Ovary (tissue), 7 donors: ENCODE measurements at regions not wholly inside any gene's neighbourhood (a gene's known extent, or its start where the extent isn't known, plus 50 kb on each side); places are given as distances from the start of the nearest gene placed in this dataset.
"Not testable (repeated sequence)": the region's sequence is repeated elsewhere in the genome, so short reads cannot be mapped to it uniquely, and the experiment has no call there.

Source experiments
- DNase-seq, 5 donors: peaks; one replicate each; pipeline ENCODE4 v3.0.0-alpha.2; 2019 to 2020
- H3K27ac ChIP-seq, 2 donors: fragments of 200-600 bp; one replicate each; pipeline versions ENCODE4 v1.5.1 to v1.8.0; 2019 to 2022
- H3K27me3 ChIP-seq: fragments of 200-600 bp; one replicate; pipeline ENCODE4 v1.8.0; 2022
- H3K36me3 ChIP-seq: fragments of 200-600 bp; sonication (generic); one replicate; pipeline ENCODE4 v1.5.1; 2019
- H3K4me1 ChIP-seq: one replicate; pipeline ENCODE4 v1.8.1; 2013; ENCODE audit warnings: mild to moderate bottlenecking, moderate library complexity; ENCODE audit not compliant: insufficient read depth
- H3K4me3 ChIP-seq: fragments of 200-600 bp; sonication (generic); one replicate; pipeline ENCODE4 v1.5.1; 2017
- H3K9me3 ChIP-seq, 2 donors: fragments of 200-600 bp in 1 of 2; sonication (generic) in 1 of 2; one replicate each; pipeline versions ENCODE4 v1.5.1 to v1.8.1; 2013 to 2019; ENCODE audit warnings: mild to moderate bottlenecking in 1 of 2, moderate library complexity in 1 of 2
- WGBS, 3 donors: extraction: QIAGEN DNeasy Blood & Tissue Kit in 1 of 3; methylation state at CpG; one replicate each; pipeline versions ENCODE4 v1.1.5 to v1.1.7; 2013 to 2017; 5-methylcytosine and 5-hydroxymethylcytosine counted together
- intact Hi-C, 4 donors: fragments of 100-400 bp; cut with DNase I; formaldehyde crosslinking; loops; one replicate each; pipeline versions ENCODE4 v1.11.0 to v1.15.1; 2022 to 2023
- donor health status: DM: no; HTN: no; CAD: no; lungs with moderate emphysema.
- donor health status: DM: no; HTN: no; CAD: no.
- donor health status: Bipolar disorder and iron deficiency.
- donor health status: DM: no; HTN: no; CAD: no.
- donor health status: DM: yes; HTN: yes; CAD: no.

- H3K4me1 ChIP-seq, H3K4me3 ChIP-seq, H3K27ac ChIP-seq, H3K36me3 ChIP-seq, H3K27me3 ChIP-seq, H3K9me3 ChIP-seq, intact Hi-C loops: not testable (repeated sequence)
- WGBS, 3 donors: 89 to 94% methylated on average over 6 of the region's 14 CpGs; no CpG with 5 or more reads in 1 of the 3 donors
- peak in 1 of 5 donors; percentile 3 for DNase-seq
Observed at GRCh38 chr2:89537862-89538261, 846.4 kb downstream of the RPIA start.

GRCh38 chr2:89544110-89544509 lies 852.6 kb downstream of the RPIA start:
- intact Hi-C loops, H3K36me3 ChIP-seq, DNase-seq, H3K27ac ChIP-seq, H3K27me3 ChIP-seq, H3K4me3 ChIP-seq, H3K4me1 ChIP-seq, H3K9me3 ChIP-seq: not testable (repeated sequence)
- 70 to 85% (median 72%) methylated on average over 5 of the region's 8 CpGs for WGBS, 3 donors

DNA sequence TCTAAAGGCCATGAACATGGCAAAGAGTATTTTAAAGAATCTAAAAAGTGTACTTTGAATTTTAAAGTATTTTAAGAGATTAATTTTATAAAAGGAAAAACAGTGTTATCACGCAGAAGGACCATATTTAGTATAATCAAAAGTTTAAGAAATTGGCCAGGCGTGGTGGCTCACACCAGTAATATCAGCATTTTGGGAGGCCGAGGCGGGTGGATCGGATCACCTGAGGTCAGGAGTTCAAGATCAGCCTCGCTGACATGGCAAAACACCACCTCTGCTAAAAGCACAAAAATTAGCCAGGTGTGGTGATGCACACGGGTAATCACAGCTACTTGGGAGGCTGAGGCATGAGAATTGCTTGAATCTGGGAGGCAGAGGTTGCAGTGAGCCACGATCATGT lies 887.7 kb downstream of the RPIA start:
- H3K4me1 ChIP-seq, H3K36me3 ChIP-seq, intact Hi-C loops, H3K9me3 ChIP-seq, H3K27me3 ChIP-seq, DNase-seq, H3K4me3 ChIP-seq, H3K27ac ChIP-seq: not testable (repeated sequence)
- WGBS, 3 donors: 80 to 96% methylated on average over 5 to 6 of the region's 8 CpGs; no CpG with 5 or more reads in 1 of the 3 donors

DNA sequence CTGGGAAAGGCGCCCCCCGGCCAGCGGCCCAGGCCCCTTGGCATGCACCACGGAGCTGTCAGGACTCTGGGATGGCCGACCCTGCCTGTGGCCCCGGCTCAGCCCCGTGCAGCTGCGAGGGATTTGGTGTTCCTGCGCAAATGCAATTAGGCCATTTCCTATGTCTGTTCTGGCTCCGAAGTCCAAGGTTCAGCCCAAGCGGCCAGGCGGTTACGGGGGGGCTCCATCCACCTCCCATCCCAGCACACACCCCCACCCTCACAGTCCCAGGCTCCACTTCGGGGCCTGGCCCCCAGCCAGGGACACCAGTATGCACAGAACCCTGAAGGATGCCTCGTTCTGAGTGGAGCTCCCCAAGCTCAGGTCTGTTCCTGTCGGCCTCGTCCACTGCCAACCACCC lies 891.3 kb downstream of the RPIA start:
- H3K36me3 ChIP-seq, DNase-seq, intact Hi-C loops, H3K4me1 ChIP-seq, H3K4me3 ChIP-seq, H3K27ac ChIP-seq, H3K9me3 ChIP-seq, H3K27me3 ChIP-seq: not testable (repeated sequence)
- 74% methylated on average over 5 of the region's 17 CpGs; no CpG with 5 or more reads in 2 of the 3 donors for WGBS, 3 donors

- H3K36me3 ChIP-seq, H3K4me1 ChIP-seq, H3K27me3 ChIP-seq, DNase-seq, H3K4me3 ChIP-seq, intact Hi-C loops, H3K27ac ChIP-seq, H3K9me3 ChIP-seq: not testable (repeated sequence)
- WGBS, 3 donors: 82 to 90% methylated on average over 4 to 10 of the region's 14 CpGs; no CpG with 5 or more reads in 1 of the 3 donors
Observed at GRCh38 chr2:89584046-89584445, 892.6 kb downstream of the RPIA start.

DNA sequence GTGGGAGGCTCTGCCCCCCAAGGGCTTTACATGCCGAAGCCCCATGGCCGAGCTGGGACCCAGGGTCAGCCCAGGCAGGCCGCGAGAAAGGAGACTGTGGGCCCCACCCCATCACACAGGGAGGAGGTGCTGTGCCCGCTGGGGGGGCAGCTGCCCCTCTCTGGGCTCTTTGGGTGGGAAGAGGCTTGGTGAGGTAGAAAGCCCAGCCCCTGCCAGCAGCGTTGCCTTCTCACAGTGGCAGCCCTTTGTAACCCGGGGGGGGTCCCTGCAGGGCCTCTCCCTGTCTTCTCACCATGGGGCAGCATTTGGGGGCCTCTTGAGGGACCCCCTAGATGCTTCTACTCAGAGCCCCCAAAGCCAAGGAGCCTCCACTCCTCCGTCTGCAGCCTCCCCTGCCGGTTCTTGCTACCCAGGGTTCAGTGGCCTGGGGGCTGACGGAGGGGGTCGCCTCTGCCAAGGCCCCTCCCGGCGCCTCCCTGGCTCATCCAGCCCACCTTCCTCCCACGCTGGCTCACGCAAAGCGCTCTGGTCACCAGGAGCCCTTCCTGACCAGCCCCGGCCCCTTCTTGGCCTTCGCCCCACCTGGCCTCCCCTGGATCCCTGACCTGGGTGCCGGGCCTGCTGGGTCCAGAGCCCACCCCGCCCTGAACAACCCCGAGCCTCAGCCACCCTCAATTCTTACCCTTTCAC lies 893.5 kb downstream of the RPIA start:
- peak in 1 of 5 donors; percentile 26 for DNase-seq
- WGBS, 3 donors: 5 to 71% (median 14%) methylated on average over 2 to 10 of the region's 21 CpGs
- H3K36me3 ChIP-seq, intact Hi-C loops, H3K4me1 ChIP-seq, H3K9me3 ChIP-seq, H3K27ac ChIP-seq, H3K27me3 ChIP-seq, H3K4me3 ChIP-seq: not testable (repeated sequence)

DNA sequence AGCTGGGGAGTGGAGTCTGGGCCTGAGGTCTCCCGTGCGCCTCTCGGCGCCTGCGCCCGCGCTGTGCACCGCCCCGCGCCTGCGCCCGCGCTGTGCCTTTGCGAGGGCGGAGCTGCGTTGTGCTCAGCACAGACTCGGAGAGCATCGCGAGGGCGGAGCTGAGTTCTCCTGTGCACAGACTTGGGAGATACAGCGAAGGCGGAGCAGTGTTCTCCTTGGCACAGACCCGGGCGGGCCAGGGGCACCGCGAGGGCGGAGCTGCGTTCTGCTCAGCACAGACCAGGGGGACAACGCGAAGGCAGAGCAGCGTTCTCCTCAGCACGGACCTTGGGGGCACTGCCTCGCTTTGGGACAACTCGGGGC lies 894.1 kb downstream of the RPIA start:
- H3K27me3 ChIP-seq, H3K27ac ChIP-seq, H3K9me3 ChIP-seq, intact Hi-C loops, H3K4me3 ChIP-seq, H3K36me3 ChIP-seq, H3K4me1 ChIP-seq: not testable (repeated sequence)
- DNase-seq: peak in 4 of 5 donors; percentile 43 to 70 (median 56)
- WGBS, 3 donors: 1 to 39% (median 5%) methylated on average over 11 to 26 of the region's 34 CpGs

- H3K36me3 ChIP-seq, intact Hi-C loops, H3K27ac ChIP-seq, H3K27me3 ChIP-seq, H3K4me3 ChIP-seq, H3K9me3 ChIP-seq, H3K4me1 ChIP-seq, DNase-seq: not testable (repeated sequence)
- 5 to 50% (median 44%) methylated on average over 3 of the region's 4 CpGs for WGBS, 3 donors
Observed at GRCh38 chr2:89599843-89600242, 908.4 kb downstream of the RPIA start.

DNA sequence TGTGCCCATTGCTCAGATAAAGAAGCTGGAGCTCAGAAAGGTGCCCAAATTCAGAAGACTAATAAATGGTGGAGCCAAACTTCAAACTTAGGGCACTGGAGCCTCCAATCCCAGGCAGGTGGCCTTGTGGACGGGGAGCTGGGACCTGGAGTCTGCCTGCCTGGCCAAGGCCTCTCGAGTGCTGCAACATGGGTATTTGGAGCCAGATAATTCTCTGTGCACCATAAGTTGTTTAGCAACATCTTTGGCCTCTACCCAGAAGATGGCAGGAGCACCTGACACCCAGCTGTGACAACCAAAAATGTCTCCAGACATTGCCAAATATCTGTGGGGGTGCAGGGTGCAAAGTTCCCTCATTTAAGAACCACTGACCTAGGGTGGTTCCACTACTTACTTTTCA lies 915.0 kb downstream of the RPIA start:
- H3K27me3 ChIP-seq, H3K4me1 ChIP-seq, intact Hi-C loops, DNase-seq, H3K27ac ChIP-seq, H3K36me3 ChIP-seq, H3K9me3 ChIP-seq, H3K4me3 ChIP-seq: not testable (repeated sequence)
- WGBS, 3 donors: 49 to 78% (median 57%) methylated on average over 2 of the region's 2 CpGs

- intact Hi-C loops, H3K4me3 ChIP-seq, H3K27ac ChIP-seq, H3K36me3 ChIP-seq, H3K4me1 ChIP-seq, DNase-seq, H3K9me3 ChIP-seq, H3K27me3 ChIP-seq: not testable (repeated sequence)
- WGBS, 3 donors: 89 to 92% (median 92%) methylated on average over 33 of the region's 33 CpGs
Observed at GRCh38 chr2:89610207-89610926, 918.9 kb downstream of the RPIA start.

DNA sequence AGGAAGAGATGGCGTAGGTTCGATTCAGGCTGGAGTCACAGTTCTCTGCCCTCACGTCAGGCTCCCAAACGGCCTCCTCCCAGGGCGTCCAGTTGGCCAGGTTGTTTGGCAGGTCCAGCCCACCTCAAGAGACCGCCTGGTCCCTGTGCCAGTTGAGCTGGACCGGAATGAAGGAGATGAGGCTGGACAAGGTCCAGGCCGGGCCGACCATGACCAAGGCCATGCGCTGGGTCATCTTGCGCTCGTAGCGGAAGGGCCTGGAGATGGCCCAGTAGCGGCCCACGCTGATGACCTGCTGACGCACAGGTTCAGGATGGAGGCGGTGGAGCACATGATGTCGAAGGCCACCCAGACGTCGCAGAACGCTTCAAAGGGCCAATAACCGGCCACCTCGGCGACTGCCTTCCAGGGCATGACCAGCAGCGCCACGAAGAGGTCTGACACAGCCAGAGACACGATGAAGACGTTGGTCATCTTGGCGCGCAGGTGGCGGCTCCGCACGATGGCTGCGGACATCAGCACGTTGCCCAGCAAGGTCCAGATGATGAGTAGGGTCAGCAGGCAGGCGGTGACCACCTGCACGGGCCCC lies 919.5 kb downstream of the RPIA start:
- H3K4me3 ChIP-seq, intact Hi-C loops, H3K4me1 ChIP-seq, H3K27ac ChIP-seq, H3K27me3 ChIP-seq, H3K36me3 ChIP-seq, H3K9me3 ChIP-seq: not testable (repeated sequence)
- DNase-seq: peak in 1 of 5 donors; percentile 16
- 69 to 82% (median 75%) methylated on average over 37 of the region's 37 CpGs for WGBS, 3 donors

GRCh38 chr2:89611710-89612109 lies 920.2 kb downstream of the RPIA start:
- H3K4me1 ChIP-seq, H3K36me3 ChIP-seq, H3K27ac ChIP-seq, intact Hi-C loops, DNase-seq, H3K27me3 ChIP-seq, H3K4me3 ChIP-seq, H3K9me3 ChIP-seq: not testable (repeated sequence)
- WGBS, 3 donors: 2 to 25% (median 2%) methylated on average over 27 to 39 of the region's 42 CpGs
